K562 (cell line): ENCODE measurements at regions not wholly inside any gene's neighbourhood (a gene's known extent, or its start where the extent isn't known, plus 50 kb on each side); places are given as distances from the start of the nearest gene placed in this dataset.
A peak's percentile ranks its signal among the peaks of the same experiment; 100 is the strongest.

Experiments used
- BRD4 ChIP-seq: fragments of 200-600 bp; sonication (generic); IDR thresholded peaks from 2 replicates; pipeline ENCODE4 v1.6.1; 2017; ENCODE audit warnings: inconsistent platforms
- KDM1A ChIP-seq, 2 experiments: fragments of 450-650 bp; IDR thresholded peaks; 2 replicates each; pipeline ENCODE4 v1.6.1; 2016; ENCODE audit warnings: mild to moderate bottlenecking in 2 of 2
- KLF6 ChIP-seq: fragments of 250-450 bp; sonication (Bioruptor Pico); IDR thresholded peaks from 2 replicates; pipeline ENCODE4 v1.4.0; 2020; ENCODE audit warnings: mild to moderate bottlenecking, moderate library complexity, borderline replicate concordance
- NFE2L1 ChIP-seq: fragments of 450-650 bp; IDR thresholded peaks from 2 replicates; pipeline ENCODE4 v1.6.1; 2016; ENCODE audit warnings: missing genetic modification characterization, low read depth, mild to moderate bottlenecking, missing compliant biosample characterization, moderate library complexity, borderline replicate concordance
- NFYB ChIP-seq: IDR thresholded peaks from 2 replicates; pipeline ENCODE4 v1.6.1; 2011; ENCODE audit warnings: mild to moderate bottlenecking, moderate library complexity; ENCODE audit not compliant: insufficient read length; ENCODE audit errors: extremely low read depth
- NR2C1 ChIP-seq, 2 experiments: fragments of 450-650 bp; IDR thresholded peaks; 2 replicates each; pipeline ENCODE4 v1.6.1; 2017; ENCODE audit warnings: mild to moderate bottlenecking in 2 of 2, antibody characterized with exemption in 1 of 2, inconsistent platforms in 1 of 2, missing compliant biosample characterization in 1 of 2, missing genetic modification characterization in 1 of 2
- PHF20 ChIP-seq: fragments of 450-650 bp; IDR thresholded peaks from 2 replicates; pipeline ENCODE4 v1.6.1; 2018; ENCODE audit not compliant: partially characterized antibody
- SPI1 ChIP-seq: IDR thresholded peaks from 2 replicates; pipeline ENCODE4 v1.6.1; 2011; ENCODE audit warnings: low read depth, low read length, control low read depth, borderline replicate concordance
- TAF15 ChIP-seq: fragments of 200-400 bp; formaldehyde crosslinking; IDR thresholded peaks from 2 replicates; pipeline ENCODE4 v1.6.1; 2017; ENCODE audit warnings: mild to moderate bottlenecking, low read depth, low read length, moderate library complexity
- ZFP30 ChIP-seq: fragments of 250-450 bp; sonication (Bioruptor Pico); IDR thresholded peaks from 2 replicates; pipeline ENCODE4 v1.8.0; 2022; ENCODE audit warnings: moderate library complexity, mild to moderate bottlenecking, inconsistent platforms, borderline replicate concordance
- TF ChIP-seq, protein P1 (sequence below): fragments of 450-650 bp; formaldehyde crosslinking; IDR thresholded peaks from 2 replicates; pipeline ENCODE4 v1.4.0; 2020; ENCODE audit warnings: mild to moderate bottlenecking, mixed read lengths
- TF ChIP-seq, protein P2 (sequence below): fragments of 450-650 bp; IDR thresholded peaks from 2 replicates; pipeline ENCODE4 v1.6.1; 2014; ENCODE audit warnings: low read depth, mild to moderate bottlenecking, moderate library complexity, borderline replicate concordance
- TF ChIP-seq, protein P3 (sequence below): fragments of 200-400 bp; formaldehyde crosslinking; IDR thresholded peaks from 2 replicates; pipeline ENCODE4 v1.6.1; 2017; ENCODE audit warnings: mild to moderate bottlenecking, low read depth, low read length, moderate library complexity

DNA sequence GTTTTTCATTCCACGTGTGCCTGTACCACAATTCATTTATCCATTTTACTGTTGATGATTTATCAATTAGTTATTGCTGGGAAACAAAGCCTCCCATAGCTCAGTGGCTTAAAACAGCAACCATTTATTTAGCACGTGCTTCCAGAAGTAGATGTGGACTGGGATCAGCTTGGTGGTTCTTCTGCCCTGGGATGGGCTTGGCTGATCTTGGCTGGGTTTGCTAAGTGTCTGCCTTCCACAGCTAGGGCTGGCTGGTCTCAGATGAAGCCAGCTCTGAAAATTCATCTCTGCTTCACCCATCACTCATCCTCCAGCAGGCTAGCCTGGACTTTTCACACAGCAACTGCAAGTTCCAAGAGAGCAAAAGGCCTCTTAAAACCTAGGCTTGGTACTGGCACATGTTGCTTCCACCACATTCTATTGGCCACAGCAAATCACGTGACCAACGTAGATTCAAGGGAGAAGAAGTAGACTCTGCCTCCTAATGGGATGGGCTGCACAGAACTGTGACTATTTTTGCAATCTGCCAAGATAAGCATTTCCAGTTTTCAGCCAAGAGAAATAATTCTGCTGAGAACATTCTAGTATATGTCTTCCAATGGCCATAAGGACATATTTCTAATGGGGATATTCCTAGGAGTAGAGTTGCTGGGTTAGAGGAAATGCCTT lies 124.9 kb downstream of the MN1 start (continued):
- no peak for TF ChIP-seq ZFP30 (CRISPR knock-in tag)
- TF ChIP-seq, protein P1, sequence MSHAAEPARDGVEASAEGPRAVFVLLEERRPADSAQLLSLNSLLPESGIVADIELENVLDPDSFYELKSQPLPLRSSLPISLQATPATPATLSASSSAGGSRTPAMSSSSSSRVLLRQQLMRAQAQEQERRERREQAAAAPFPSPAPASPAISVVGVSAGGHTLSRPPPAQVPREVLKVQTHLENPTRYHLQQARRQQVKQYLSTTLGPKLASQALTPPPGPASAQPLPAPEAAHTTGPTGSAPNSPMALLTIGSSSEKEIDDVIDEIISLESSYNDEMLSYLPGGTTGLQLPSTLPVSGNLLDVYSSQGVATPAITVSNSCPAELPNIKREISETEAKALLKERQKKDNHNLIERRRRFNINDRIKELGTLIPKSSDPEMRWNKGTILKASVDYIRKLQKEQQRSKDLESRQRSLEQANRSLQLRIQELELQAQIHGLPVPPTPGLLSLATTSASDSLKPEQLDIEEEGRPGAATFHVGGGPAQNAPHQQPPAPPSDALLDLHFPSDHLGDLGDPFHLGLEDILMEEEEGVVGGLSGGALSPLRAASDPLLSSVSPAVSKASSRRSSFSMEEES = peak; percentile 87
- no peak for TF ChIP-seq SPI1
- TF ChIP-seq KLF6 = no peak
- no peak for TF ChIP-seq KDM1A (IDR thresholded peaks at IDR 0.05)
- TF ChIP-seq TAF15 = no peak
- TF ChIP-seq, protein P2, sequence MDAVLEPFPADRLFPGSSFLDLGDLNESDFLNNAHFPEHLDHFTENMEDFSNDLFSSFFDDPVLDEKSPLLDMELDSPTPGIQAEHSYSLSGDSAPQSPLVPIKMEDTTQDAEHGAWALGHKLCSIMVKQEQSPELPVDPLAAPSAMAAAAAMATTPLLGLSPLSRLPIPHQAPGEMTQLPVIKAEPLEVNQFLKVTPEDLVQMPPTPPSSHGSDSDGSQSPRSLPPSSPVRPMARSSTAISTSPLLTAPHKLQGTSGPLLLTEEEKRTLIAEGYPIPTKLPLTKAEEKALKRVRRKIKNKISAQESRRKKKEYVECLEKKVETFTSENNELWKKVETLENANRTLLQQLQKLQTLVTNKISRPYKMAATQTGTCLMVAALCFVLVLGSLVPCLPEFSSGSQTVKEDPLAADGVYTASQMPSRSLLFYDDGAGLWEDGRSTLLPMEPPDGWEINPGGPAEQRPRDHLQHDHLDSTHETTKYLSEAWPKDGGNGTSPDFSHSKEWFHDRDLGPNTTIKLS = no peak
- no peak for TF ChIP-seq NFE2L1
- TF ChIP-seq NFYB = peak; percentile 32
- TF ChIP-seq, protein P3, sequence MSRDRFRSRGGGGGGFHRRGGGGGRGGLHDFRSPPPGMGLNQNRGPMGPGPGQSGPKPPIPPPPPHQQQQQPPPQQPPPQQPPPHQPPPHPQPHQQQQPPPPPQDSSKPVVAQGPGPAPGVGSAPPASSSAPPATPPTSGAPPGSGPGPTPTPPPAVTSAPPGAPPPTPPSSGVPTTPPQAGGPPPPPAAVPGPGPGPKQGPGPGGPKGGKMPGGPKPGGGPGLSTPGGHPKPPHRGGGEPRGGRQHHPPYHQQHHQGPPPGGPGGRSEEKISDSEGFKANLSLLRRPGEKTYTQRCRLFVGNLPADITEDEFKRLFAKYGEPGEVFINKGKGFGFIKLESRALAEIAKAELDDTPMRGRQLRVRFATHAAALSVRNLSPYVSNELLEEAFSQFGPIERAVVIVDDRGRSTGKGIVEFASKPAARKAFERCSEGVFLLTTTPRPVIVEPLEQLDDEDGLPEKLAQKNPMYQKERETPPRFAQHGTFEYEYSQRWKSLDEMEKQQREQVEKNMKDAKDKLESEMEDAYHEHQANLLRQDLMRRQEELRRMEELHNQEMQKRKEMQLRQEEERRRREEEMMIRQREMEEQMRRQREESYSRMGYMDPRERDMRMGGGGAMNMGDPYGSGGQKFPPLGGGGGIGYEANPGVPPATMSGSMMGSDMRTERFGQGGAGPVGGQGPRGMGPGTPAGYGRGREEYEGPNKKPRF = no peak
- TF ChIP-seq PHF20 = no peak
- no peak for TF ChIP-seq NR2C1 (IDR thresholded peaks at IDR 0.05)
- no peak for TF ChIP-seq NR2C1 (tag; IDR thresholded peaks at IDR 0.05)
- TF ChIP-seq BRD4 = no peak
